PFSK-1 (cell line): ENCODE measurements at regions not wholly inside any gene's neighbourhood (a gene's known extent, or its start where the extent isn't known, plus 50 kb on each side); places are given as distances from the start of the nearest gene placed in this dataset.

Source experiments
- FOXP2 ChIP-seq: optimal IDR thresholded peaks from 2 replicates; pipeline ENCODE3; 2011; ENCODE audit warnings: borderline replicate concordance, control low read depth, inconsistent platforms; ENCODE audit not compliant: insufficient read depth; ENCODE audit errors: extremely low read length, extremely low read depth
- POLR2AphosphoS5 ChIP-seq: IDR thresholded peaks from 2 replicates; pipeline ENCODE4 v1.6.1; 2012; ENCODE audit warnings: low read depth, mild to moderate bottlenecking, control low read depth, low read length, moderate library complexity
- SIN3A ChIP-seq: IDR thresholded peaks from 2 replicates; pipeline ENCODE4 v1.6.1; 2012; ENCODE audit warnings: mild to moderate bottlenecking, low read length, moderate library complexity, borderline replicate concordance; ENCODE audit not compliant: insufficient read depth
- TAF1 ChIP-seq: IDR thresholded peaks from 2 replicates; pipeline ENCODE4 v1.6.1; 2012; ENCODE audit warnings: low read length, control low read depth, borderline replicate concordance; ENCODE audit not compliant: insufficient read depth
- TF ChIP-seq, protein P1 (sequence below), 2 experiments: IDR thresholded peaks; 2 replicates each; pipeline versions ENCODE4 v1.6.1 to v1.8.0; 2011 to 2012; ENCODE audit warnings: low read depth in 2 of 2, low read length in 2 of 2, control low read depth in 1 of 2, inconsistent platforms in 1 of 2, mild to moderate bottlenecking in 1 of 2, moderate library complexity in 1 of 2; ENCODE audit not compliant: insufficient read depth in 1 of 2

DNA sequence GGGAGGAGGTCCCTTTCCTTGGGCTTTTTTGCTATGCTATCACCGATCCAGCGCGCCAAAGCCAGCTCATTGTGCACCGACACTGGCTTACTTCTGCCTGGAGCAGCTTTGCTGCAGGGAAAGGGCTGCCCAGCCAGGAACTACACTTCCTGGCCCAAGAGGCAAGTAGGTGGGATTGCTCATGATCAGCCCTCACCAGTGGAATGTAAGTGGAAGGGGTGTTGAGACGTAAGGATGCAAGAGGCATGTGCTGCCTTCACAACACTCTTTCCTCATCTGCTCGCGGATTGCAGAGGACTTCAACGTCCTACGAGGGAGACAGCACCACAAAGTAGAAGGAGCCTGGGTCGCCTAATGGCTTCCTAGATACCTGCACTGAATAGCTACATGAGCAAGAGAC is 104.3 kb upstream of the FOXF1 start:
- TF ChIP-seq, protein P1, sequence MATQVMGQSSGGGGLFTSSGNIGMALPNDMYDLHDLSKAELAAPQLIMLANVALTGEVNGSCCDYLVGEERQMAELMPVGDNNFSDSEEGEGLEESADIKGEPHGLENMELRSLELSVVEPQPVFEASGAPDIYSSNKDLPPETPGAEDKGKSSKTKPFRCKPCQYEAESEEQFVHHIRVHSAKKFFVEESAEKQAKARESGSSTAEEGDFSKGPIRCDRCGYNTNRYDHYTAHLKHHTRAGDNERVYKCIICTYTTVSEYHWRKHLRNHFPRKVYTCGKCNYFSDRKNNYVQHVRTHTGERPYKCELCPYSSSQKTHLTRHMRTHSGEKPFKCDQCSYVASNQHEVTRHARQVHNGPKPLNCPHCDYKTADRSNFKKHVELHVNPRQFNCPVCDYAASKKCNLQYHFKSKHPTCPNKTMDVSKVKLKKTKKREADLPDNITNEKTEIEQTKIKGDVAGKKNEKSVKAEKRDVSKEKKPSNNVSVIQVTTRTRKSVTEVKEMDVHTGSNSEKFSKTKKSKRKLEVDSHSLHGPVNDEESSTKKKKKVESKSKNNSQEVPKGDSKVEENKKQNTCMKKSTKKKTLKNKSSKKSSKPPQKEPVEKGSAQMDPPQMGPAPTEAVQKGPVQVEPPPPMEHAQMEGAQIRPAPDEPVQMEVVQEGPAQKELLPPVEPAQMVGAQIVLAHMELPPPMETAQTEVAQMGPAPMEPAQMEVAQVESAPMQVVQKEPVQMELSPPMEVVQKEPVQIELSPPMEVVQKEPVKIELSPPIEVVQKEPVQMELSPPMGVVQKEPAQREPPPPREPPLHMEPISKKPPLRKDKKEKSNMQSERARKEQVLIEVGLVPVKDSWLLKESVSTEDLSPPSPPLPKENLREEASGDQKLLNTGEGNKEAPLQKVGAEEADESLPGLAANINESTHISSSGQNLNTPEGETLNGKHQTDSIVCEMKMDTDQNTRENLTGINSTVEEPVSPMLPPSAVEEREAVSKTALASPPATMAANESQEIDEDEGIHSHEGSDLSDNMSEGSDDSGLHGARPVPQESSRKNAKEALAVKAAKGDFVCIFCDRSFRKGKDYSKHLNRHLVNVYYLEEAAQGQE (IDR thresholded peaks at IDR 0.05; ENCODE audit: insufficient read depth in 1 of 2, low read depth in 2 of 2, low read length in 2 of 2): no peak
- TF ChIP-seq POLR2AphosphoS5: no peak
- TF ChIP-seq SIN3A: no peak
- no peak for TF ChIP-seq TAF1
- no peak for TF ChIP-seq FOXP2
